NCI-H524 treated with DMSO at 0.1 percent for 48 hours (cell line): ENCODE measurements at regions not wholly inside any gene's neighbourhood (a gene's known extent, or its start where the extent isn't known, plus 50 kb on each side); places are given as distances from the start of the nearest gene placed in this dataset.

Experiments used
- DNase-seq: peaks from one replicate; lab custom pipeline; 2025; lab: John Stamatoyannopoulos, UW

- no peak for DNase-seq
These were observed 332.8 kb downstream of the SMOC2 start for GRCh38 chr6:168773788-168774187.

- no peak for DNase-seq
These were observed 324.8 kb downstream of the SMOC2 start for GRCh38 chr6:168765752-168766151.

DNA sequence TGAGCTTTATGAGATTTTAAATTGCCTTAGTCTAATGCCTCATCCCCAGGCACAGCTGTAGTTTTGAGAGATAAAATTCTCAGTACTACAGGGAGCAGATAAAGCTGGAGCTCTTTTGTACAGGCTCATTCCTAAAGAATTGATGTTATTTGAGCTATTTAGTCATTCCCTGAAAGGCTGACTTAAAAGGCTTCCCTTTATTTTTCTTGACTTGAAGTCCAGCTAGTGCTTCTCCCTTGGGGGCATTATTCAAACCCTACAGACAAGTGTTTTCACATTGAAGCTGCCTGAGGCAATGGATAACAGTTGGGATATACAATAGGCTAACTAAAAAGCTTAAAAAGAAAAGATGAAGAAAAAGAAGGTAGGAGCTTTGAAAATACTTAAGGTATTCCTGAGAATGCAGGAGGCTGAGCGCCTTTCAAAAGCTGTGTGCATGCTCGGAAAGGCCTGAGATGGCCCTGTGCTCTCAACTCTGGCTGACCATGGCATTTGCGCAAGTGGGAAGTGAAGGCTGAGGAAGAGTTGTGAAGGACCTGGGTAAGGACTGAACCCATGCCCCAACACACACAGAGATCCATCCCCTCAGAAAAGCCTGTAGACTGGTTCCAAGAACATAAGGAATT is 315.1 kb downstream of the SMOC2 start:
- no peak for DNase-seq

DNA sequence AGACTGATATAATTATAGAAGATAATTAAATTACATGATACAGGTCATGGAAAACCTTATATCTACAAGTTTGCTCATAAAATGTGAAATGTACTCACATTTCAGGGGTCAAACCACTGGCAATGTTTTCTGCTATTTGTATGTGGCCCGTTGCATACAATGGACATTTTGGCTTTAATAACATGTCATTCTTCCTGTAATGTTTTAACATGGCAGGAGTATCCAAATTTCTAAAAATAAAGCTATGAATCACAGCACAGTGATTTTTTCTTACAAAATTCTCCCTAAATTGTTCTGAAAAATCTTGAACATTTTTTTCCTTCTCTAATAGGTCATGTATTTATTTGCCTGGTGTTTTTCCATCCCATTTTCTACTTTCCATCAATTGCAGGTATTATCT is 305.7 kb downstream of the SMOC2 start:
- DNase-seq, result no peak

DNA sequence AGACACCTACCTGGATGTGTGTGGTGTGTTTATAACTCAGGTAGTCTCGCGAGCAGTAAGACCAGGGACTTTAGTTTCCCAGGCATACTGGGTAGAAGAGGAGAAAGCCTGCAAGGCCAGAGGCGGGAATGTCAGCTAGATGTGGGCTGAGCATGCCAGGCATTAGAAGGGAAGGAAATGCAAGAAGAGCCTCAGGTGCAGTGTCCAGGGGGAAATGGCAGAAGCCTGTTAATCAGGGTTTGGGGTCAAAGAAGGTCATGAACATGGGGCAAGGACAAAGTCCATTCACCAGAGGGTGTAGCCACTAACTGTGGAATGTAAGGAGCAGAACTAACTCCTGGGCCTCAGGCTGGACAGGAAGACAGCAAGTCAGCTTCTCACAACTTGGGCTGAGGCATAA is 305.0 kb downstream of the SMOC2 start:
- DNase-seq, result no peak

- no peak for DNase-seq
These were observed 303.9 kb downstream of the SMOC2 start for GRCh38 chr6:168744861-168745260.

DNA sequence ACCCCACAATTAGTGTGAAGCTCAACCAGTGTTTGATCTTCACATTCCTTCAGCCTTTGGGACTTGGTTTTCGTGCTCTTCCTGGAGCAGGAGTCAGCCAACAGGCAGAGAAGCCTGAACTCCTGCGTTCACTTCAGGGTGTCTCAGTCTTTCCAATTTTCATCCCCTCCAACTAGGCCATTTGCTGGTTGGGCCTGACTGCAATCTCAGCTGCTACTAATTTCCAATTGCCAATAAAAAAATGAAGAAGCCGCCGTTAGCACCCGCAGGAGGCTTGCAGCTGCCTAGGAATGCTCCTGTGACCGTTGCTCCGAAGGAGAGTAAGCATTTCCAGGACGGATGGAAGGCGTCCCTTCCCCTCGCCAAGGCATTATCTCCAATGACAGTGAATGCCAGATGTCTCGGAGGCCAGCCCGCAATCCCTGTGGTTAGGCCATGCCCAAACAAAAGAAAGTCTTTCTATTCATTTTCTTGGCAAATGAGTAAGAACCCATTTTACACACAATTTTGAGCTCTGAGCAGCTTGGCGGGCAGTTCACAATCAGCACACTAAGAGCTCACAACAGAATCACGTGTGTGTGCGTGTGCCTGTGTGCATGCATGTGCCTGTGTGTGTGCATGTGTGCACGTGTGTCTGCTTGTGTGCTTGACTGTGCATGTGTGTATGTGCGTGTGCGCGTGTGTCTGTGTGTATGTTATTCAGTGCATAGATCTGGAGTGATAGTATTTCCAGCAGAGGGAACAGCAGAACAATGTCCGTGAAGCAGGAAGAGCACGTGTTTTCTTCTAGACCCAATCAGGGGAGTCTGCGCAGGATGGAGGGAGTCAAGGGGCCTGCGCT is 301.2 kb downstream of the SMOC2 start:
- DNase-seq, result no peak

GRCh38 chr6:168741305-168741704 is 300.3 kb downstream of the SMOC2 start:
- no peak for DNase-seq

- DNase-seq, result no peak
These were observed 298.4 kb downstream of the SMOC2 start for GRCh38 chr6:168739381-168739780.

- no peak for DNase-seq
These were observed 296.5 kb downstream of the SMOC2 start for GRCh38 chr6:168737481-168737880.

DNA sequence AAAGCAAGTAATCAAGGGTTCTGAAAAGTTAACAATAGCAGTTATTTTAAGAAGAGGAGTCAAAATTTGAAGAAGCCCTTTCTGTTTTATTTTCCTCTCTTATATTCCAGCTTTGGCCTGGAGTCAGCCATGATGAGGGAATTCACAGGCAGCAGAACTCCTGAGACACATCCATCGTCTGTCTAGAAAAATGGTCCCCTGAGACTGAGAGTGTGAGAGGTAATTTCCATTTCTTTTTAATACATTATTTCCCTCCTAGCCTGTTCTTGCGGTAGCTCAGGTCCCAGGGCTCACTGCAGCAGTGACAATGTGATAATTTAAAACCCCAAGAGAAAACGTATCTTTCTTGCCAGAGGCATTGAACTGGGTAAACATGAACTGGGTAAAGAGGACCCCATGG is 296.0 kb downstream of the SMOC2 start:
- DNase-seq, result no peak

DNA sequence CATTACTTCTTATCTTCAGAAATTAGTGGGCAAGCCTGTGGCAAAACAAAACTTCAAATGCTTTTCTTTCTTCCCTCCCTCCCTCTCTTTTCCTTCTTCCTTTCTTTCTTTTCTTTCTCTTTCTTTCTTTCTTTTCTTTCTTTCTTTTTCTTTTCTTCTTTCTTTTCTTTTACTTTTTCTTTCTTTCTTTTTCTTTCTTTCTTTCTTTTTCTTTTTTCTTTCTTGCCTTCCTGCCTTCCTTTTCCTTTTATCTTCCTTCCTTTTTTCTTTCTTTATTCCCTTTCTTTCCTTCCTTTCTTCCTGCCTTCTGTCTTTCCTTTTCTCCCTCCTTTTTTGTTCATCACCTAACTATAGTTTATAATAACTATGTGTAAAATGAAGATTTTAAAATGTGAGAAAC is 295.1 kb downstream of the SMOC2 start:
- no peak for DNase-seq

DNA sequence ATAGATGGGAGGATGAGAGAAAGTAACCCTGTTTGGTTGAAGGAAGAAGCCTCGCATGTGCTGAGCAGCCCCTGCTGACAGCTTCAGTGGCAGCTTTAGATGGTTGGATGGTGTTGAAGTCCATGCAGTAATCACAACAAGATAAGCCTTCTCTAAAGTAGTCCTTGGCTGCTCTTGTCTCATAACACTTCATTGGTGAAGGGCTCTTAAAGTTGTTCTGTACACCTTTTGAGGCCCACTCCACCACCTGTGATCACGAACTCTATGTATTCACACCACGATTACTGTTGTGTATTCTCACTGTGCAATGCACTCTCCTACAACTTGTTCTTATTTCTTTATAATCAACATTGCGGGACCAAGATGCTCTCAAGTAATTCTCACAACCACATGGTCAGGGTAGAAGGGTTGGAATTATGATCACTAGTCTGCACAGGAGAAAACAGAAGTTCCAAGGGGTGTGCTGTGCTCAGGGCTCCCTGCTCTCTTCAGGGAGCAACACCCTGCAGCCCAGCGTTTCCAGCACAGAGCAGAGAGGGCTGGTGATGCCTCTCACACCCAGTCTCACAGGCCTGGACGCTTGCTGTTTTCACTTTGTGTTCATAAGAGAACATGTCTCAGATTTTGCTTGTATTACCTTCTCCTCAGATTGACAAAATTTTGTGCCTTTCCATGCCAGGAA is 294.4 kb downstream of the SMOC2 start:
- DNase-seq, result peak; percentile 19

- DNase-seq, result peak; percentile 62
These were observed 293.5 kb downstream of the SMOC2 start for GRCh38 chr6:168734523-168734922.

- DNase-seq, result no peak
These were observed 291.7 kb downstream of the SMOC2 start for GRCh38 chr6:168732676-168733075.

- no peak for DNase-seq
These were observed 290.1 kb downstream of the SMOC2 start for GRCh38 chr6:168730931-168731716.

DNA sequence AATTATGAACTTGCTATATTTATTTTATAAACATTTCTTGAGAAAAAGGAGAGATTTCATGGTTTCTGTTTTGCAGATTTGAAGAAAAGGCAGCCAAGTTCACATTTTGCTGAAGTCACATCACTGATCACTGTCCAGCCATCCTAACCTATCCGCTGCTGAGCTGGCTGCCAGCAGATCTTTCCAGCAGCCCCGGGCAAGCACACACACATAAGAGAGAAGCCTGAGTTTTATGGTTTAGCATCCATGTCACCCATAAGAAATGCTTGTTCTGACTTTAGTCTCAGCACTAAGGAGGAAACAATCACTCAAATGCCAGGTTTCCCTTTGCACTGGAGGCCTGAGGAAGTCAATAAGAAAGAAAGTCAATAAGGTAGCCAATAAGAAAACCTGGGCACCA is 287.1 kb downstream of the SMOC2 start:
- DNase-seq, result no peak

GRCh38 chr6:168726312-168726856 is 285.4 kb downstream of the SMOC2 start:
- DNase-seq, result no peak

DNA sequence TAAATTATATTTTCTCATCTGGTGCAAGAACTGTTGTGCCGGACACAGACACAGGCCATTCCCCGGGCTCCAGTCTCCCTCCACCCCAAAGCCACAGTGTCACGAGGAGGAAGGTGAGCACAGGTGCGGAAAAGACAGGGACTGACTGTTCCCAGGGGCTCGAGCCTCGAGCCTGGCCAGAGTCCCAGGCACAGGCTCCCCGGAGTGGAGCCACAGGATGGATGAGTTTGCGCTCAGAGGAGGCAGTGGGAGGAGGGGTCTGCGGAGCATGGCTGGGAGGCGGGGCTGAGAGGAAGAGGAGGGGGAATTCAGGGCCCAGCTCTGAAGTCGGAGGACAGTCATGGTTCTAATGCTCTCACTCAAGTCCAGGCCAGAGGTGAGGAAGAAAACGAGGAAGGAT is 284.8 kb downstream of the SMOC2 start:
- no peak for DNase-seq

DNA sequence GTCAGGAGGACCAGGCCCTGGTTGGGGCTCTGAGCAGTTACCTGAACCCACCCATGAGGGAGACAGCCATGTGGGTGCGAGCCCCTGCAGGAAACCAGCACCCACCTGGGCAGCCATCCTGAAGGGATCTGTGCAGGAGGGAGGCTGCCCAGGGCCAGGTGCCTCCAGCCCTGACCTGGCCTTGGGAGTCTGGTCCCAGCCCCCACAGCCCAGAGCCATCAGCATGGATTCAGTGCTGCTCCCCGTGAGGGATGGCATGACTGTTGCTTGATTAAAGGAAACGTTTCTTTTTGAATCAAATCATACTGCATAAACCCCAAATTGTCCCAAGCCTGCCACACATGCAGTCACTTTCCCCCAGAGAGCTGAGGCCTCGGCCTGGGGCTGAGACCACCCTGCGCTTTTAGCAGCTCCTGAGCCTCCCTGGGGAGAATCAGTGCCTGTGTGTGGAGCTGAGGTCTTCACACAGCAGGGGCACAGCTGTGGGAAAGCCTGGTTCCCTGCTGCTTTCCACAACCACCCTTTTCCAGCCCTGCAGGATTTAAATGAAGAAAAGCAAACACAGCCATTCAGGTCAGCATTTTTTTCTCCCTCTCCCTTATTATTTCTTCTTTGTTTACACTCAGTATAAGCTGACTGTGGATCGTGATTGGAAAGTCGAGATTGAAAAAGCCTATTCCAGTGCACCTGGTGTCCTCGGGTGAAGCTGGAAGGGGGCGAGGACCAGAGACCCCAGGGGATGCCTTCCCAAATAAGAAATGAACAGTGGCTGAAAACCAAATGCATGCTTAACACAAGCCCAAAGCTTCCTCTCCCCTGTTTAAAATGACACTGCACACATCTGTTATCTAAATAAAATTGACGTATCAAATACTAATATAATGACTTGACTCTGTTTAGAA is 283.9 kb downstream of the SMOC2 start:
- no peak for DNase-seq

- DNase-seq, result no peak
These were observed 283.0 kb downstream of the SMOC2 start for GRCh38 chr6:168724033-168724432.
